ENCODE measurements at regions not wholly inside any gene's neighbourhood (a gene's known extent, or its start where the extent isn't known, plus 50 kb on each side); places are given as distances from the start of the nearest gene placed in this dataset.

DNA sequence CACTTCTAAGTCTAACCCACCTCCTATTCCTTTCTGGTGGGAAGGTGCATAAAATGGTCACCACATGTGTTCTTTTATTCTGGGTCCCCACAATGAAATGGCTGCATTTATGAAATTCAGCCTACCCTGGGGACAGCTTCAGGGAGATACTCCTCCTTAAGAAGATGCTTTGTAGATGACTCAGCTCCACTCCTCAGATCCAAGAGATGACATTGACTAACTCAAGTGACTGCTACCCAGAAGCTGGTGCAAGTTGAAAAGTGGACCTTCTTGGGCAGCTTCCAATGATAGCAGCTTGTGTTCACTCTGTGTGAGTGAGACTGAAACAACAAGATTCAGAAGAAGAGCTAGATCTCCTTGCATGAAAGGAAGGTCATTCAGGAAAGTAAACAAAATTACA is 113.4 kb downstream of the SCP2D1 start:
- Mint-ChIP-seq H3K36me3 (ENCODE audit: low read depth) (no peaks in the 10 kb centered on the region), H3K9me3 (no peaks in the 10 kb centered on the region), H3K27ac (no peak overlapping the region), H3K27me3 (ENCODE audit: low read depth) (peaks cover 8% of the 10 kb centered on the region), H3K4me3 (no peak overlapping the region), H3K4me1 (peaks cover 8% of the 10 kb centered on the region)
- TF ChIP-seq CTCF (IDR thresholded peaks at IDR 0.05; ENCODE audit: unreplicated experiment in 3 of 3), result no peak

DNA sequence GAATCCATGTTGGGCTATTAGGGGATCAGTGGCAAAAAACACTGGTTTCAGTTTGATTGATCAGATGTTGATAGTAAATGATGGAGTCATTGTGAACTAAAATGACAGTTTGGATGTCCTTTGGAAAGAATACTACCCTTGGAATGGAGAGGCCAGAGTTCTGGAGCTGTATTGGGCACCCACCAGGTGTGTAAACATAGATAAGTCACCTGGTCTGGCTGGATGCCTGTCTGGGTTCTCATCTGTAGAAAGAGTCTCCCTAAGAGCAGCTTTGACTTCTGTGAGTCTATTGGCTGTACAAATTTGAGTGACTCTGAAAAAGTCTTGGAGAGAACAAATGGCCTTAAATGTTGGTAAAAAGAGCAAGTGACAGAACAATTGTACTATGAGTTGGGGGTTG is 115.0 kb downstream of the SCP2D1 start:
- Mint-ChIP-seq H3K27ac (no peak overlapping the region), H3K4me1 (peaks cover 8% of the 10 kb centered on the region), H3K4me3 (no peak overlapping the region), H3K9me3 (peaks cover 2% of the 10 kb centered on the region), H3K36me3 (ENCODE audit: low read depth) (no peaks in the 10 kb centered on the region), H3K27me3 (ENCODE audit: low read depth) (no peaks in the 10 kb centered on the region)
- TF ChIP-seq CTCF (IDR thresholded peaks at IDR 0.05; ENCODE audit: unreplicated experiment in 3 of 3), result no peak

DNA sequence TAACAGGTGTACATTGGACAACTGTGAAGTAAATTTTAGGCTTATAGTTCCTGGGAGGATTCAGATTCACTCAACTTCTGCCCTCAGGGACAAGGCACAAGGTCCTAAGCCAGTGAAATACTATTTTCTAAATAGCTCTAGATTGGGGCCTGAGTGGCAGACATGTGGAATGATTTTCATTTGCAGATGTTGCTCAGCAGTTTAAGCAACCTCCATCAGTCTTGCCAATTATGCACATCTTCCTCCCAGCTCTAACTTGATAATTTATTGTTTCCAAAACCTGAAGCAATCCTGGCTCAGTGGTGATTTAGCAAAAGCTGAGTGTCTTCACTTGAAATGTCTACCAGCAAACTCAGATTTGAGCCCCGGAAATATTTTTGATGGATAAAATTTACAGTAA is 116.2 kb downstream of the SCP2D1 start:
- Mint-ChIP-seq H3K9me3 (peaks cover 6% of the 10 kb centered on the region), H3K27ac (no peak overlapping the region), H3K36me3 (ENCODE audit: low read depth) (no peaks in the 10 kb centered on the region), H3K4me1 (peaks cover 8% of the 10 kb centered on the region), H3K4me3 (no peak overlapping the region), H3K27me3 (ENCODE audit: low read depth) (no peaks in the 10 kb centered on the region)
- TF ChIP-seq CTCF (IDR thresholded peaks at IDR 0.05; ENCODE audit: unreplicated experiment in 3 of 3), result no peak

GRCh38 chr20:18943542-18943941 is 130.0 kb downstream of the SCP2D1 start:
- Mint-ChIP-seq H3K9me3 (peaks cover 26% of the 10 kb centered on the region), H3K27ac (no peak overlapping the region), H3K4me1 (no peaks in the 10 kb centered on the region), H3K4me3 (no peak overlapping the region), H3K27me3 (ENCODE audit: low read depth) (no peaks in the 10 kb centered on the region), H3K36me3 (ENCODE audit: low read depth) (no peaks in the 10 kb centered on the region)
- no peak for TF ChIP-seq CTCF (IDR thresholded peaks at IDR 0.05; ENCODE audit: unreplicated experiment in 3 of 3)

DNA sequence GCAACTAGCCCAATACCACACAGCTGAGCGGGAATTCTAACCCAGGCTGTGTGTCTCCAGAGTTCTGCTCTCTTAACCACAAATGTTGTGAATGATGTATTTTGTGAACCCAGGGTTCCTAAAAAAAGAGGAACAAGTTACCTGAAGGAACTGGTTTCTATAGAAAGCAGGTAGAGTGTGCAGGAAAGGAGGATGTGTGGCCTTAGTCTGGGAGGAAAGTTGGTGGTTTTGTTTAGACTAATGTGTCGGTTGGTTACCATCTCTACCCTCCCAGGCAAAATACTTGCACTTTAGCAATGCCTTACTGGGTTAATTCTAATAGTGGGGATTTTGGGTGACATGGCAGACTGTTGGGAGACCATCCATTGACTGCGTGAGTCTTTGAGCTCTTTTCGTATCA is 143.3 kb downstream of the SCP2D1 start:
- H3K4me1 Mint-ChIP-seq, result no peaks in the 10 kb centered on the region
- H3K36me3 Mint-ChIP-seq (ENCODE audit: low read depth), result no peaks in the 10 kb centered on the region
- H3K27me3 Mint-ChIP-seq (ENCODE audit: low read depth), result peaks cover 6% of the 10 kb centered on the region
- TF ChIP-seq CTCF (IDR thresholded peaks at IDR 0.05; ENCODE audit: unreplicated experiment in 3 of 3), result no peak
- H3K4me3 Mint-ChIP-seq, result no peak overlapping the region
- peaks cover 8% of the 10 kb centered on the region for H3K9me3 Mint-ChIP-seq
- H3K27ac Mint-ChIP-seq, result no peak overlapping the region

GRCh38 chr20:18957328-18957727 is 143.7 kb downstream of the SCP2D1 start:
- no peak overlapping the region for H3K4me3 Mint-ChIP-seq
- peaks cover 11% of the 10 kb centered on the region for H3K27me3 Mint-ChIP-seq (ENCODE audit: low read depth)
- no peaks in the 10 kb centered on the region for H3K36me3 Mint-ChIP-seq (ENCODE audit: low read depth)
- TF ChIP-seq CTCF (IDR thresholded peaks at IDR 0.05; ENCODE audit: unreplicated experiment in 3 of 3), result no peak
- no peak overlapping the region for H3K27ac Mint-ChIP-seq
- no peaks in the 10 kb centered on the region for H3K4me1 Mint-ChIP-seq
- peaks cover 8% of the 10 kb centered on the region for H3K9me3 Mint-ChIP-seq
